IMR-90 (cell line): ENCODE measurements at regions not wholly inside any gene's neighbourhood (a gene's known extent, or its start where the extent isn't known, plus 50 kb on each side); places are given as distances from the start of the nearest gene placed in this dataset.

Experiments used
- ATAC-seq: fragments of 200-7000 bp; cut with Tn5 transposase; 2 replicates; pipeline ENCODE4 v1.9.1; 2020; ENCODE audit warnings: low read depth, mild to moderate bottlenecking, moderate library complexity
- BruUV-seq: library from RNA; stranded (reverse); fragments of 400-500 nt; replicated peaks from 2 replicates; lab custom pipeline; 2021; lab: Mats Ljungman, UMichigan
- CTCF ChIA-PET: fragments of 300-600 bp; formaldehyde crosslinking; extraction: SDS; loops from one replicate; lab custom pipeline; 2021; ENCODE audit warnings: antibody characterized with exemption; lab: Yijun Ruan, JAX
- POLR2A ChIA-PET: fragments of 300-600 bp; sonication (Branson Sonifier 250); formaldehyde crosslinking; loops from one replicate; lab custom pipeline; 2022; ENCODE audit warnings: antibody characterized with exemption; ENCODE audit not compliant: unreplicated experiment; lab: Charles Lee
- DNase-seq: peaks from one replicate; pipeline ENCODE4 v3.0.0; 2013
- H2AFZ ChIP-seq: replicated peaks from 2 replicates; pipeline ENCODE3; 2013; ENCODE audit warnings: low read length, mild to moderate bottlenecking; ENCODE audit not compliant: poor library complexity
- H2AK5ac ChIP-seq: 2 replicates; pipeline ENCODE4 v1.6.1; 2013; ENCODE audit warnings: low read depth, low read length, inconsistent platforms
- H2AK9ac ChIP-seq: replicated peaks from 2 replicates; pipeline ENCODE3; 2013; ENCODE audit warnings: mild to moderate bottlenecking, low read depth, low read length, moderate library complexity; ENCODE audit not compliant: poor library complexity
- H2BK120ac ChIP-seq: 2 replicates; pipeline ENCODE4 v1.6.1; 2013; ENCODE audit warnings: low read depth, low read length, inconsistent platforms
- H2BK15ac ChIP-seq: 3 replicates; pipeline ENCODE4 v1.6.1; 2013; ENCODE audit warnings: low read depth, low read length, inconsistent platforms
- H2BK20ac ChIP-seq: 2 replicates; pipeline ENCODE4 v1.6.1; 2013; ENCODE audit warnings: low read depth, mild to moderate bottlenecking, inconsistent platforms, low read length, moderate library complexity
- H2BK5ac ChIP-seq: 2 replicates; pipeline ENCODE4 v1.6.1; 2013; ENCODE audit warnings: mild to moderate bottlenecking, low read depth, low read length, inconsistent platforms; ENCODE audit not compliant: poor library complexity, severe bottlenecking
- H3K14ac ChIP-seq: replicated peaks from 2 replicates; pipeline ENCODE4 v1.6.1; 2013; ENCODE audit warnings: low read depth, low read length, inconsistent platforms
- H3K18ac ChIP-seq: 2 replicates; pipeline ENCODE4 v1.6.1; 2013; ENCODE audit warnings: low read depth, low read length, control low read depth
- H3K23ac ChIP-seq: 2 replicates; pipeline ENCODE4 v1.6.1; 2013; ENCODE audit warnings: low read depth, low read length, inconsistent platforms
- H3K27ac ChIP-seq: 2 replicates; pipeline ENCODE4 v1.5.1; 2013; ENCODE audit warnings: mild to moderate bottlenecking, control low read depth, low read length; ENCODE audit not compliant: insufficient read depth
- H3K27me3 ChIP-seq: 2 replicates; pipeline ENCODE4 v1.6.1; 2013; ENCODE audit warnings: low read length; ENCODE audit not compliant: control insufficient read depth, insufficient read depth
- H3K36me3 ChIP-seq: 2 replicates; pipeline ENCODE4 v1.6.1; 2013; ENCODE audit warnings: low read length, mixed read lengths; ENCODE audit not compliant: control insufficient read depth, insufficient read depth
- H3K4ac ChIP-seq: 2 replicates; pipeline ENCODE4 v1.6.1; 2013; ENCODE audit warnings: low read depth, low read length, inconsistent platforms
- H3K4me1 ChIP-seq: 2 replicates; pipeline ENCODE4 v1.6.1; 2013; ENCODE audit warnings: low read length, mixed read lengths; ENCODE audit not compliant: control insufficient read depth, insufficient read depth
- H3K4me2 ChIP-seq: 2 replicates; pipeline ENCODE4 v1.6.1; 2013; ENCODE audit warnings: low read depth, mild to moderate bottlenecking, control low read depth, low read length, moderate library complexity
- H3K4me3 ChIP-seq: 2 replicates; pipeline ENCODE4 v1.5.1; 2013; ENCODE audit warnings: low read depth, mild to moderate bottlenecking, control low read depth, low read length, moderate library complexity; ENCODE audit not compliant: insufficient read depth
- H3K56ac ChIP-seq: 2 replicates; pipeline ENCODE4 v1.6.1; 2013; ENCODE audit warnings: low read length, inconsistent platforms; ENCODE audit not compliant: insufficient read depth; ENCODE audit errors: extremely low read depth
- H3K79me1 ChIP-seq, 2 experiments: 2 replicates each; pipeline ENCODE4 v1.6.1; 2013; ENCODE audit warnings: low read length in 2 of 2, inconsistent platforms in 1 of 2, low read depth in 1 of 2
- H3K9ac ChIP-seq: 2 replicates; pipeline ENCODE4 v1.6.1; 2013; ENCODE audit warnings: low read depth, low read length, control low read depth
- H3K9me1 ChIP-seq: 2 replicates; pipeline ENCODE4 v1.6.1; 2013; ENCODE audit warnings: low read length, inconsistent platforms; ENCODE audit not compliant: insufficient read depth
- H3K9me3 ChIP-seq: 2 replicates; pipeline ENCODE4 v1.6.1; 2013; ENCODE audit warnings: low read length; ENCODE audit not compliant: control insufficient read depth, insufficient read depth
- H4K20me1 ChIP-seq: 2 replicates; pipeline ENCODE4 v1.6.1; 2013; ENCODE audit warnings: low read length, inconsistent platforms; ENCODE audit not compliant: insufficient read depth
- H4K5ac ChIP-seq: 2 replicates; pipeline ENCODE4 v1.6.1; 2013; ENCODE audit warnings: mild to moderate bottlenecking, low read depth, low read length, control low read depth
- H4K8ac ChIP-seq, 2 experiments: 2 replicates each; pipeline ENCODE4 v1.6.1; 2013; ENCODE audit warnings: low read depth in 2 of 2, low read length in 2 of 2, control low read depth in 1 of 2, inconsistent platforms in 1 of 2
- H4K91ac ChIP-seq: 2 replicates; pipeline ENCODE4 v1.6.1; 2013; ENCODE audit warnings: low read depth, low read length, inconsistent platforms; ENCODE audit not compliant: insufficient read depth
- BHLHE40 ChIP-seq: fragments of 150-350 bp; IDR thresholded peaks from 2 replicates; pipeline ENCODE4 v1.6.1; 2016; ENCODE audit warnings: mild to moderate bottlenecking, low read depth, low read length
- CEBPB ChIP-seq: IDR thresholded peaks from 2 replicates; pipeline ENCODE4 v1.6.1; 2012; ENCODE audit warnings: low read depth, low read length, improper control_type of control experiment
- FOS ChIP-seq: fragments of 150-350 bp; IDR thresholded peaks from 2 replicates; pipeline ENCODE4 v1.6.1; 2016; ENCODE audit warnings: low read depth, low read length
- NFE2L2 ChIP-seq: fragments of 150-350 bp; IDR thresholded peaks from 2 replicates; pipeline ENCODE4 v1.6.1; 2016; ENCODE audit warnings: low read depth, mild to moderate bottlenecking, low read length
- RAD21 ChIP-seq: IDR thresholded peaks from 2 replicates; pipeline ENCODE4 v1.6.1; 2012; ENCODE audit warnings: low read length, improper control_type of control experiment
- USF2 ChIP-seq: fragments of 150-350 bp; IDR thresholded peaks from 2 replicates; pipeline ENCODE4 v1.6.1; 2017; ENCODE audit warnings: mild to moderate bottlenecking, antibody characterized with exemption, low read length, low read depth
- WGBS, 2 experiments: methylation state at CpG; one replicate each; pipeline versions ENCODE4 v1.1.5 to v1.1.7; 2013; ENCODE audit warnings: missing lambda C conversion rate in 2 of 2; ENCODE audit not compliant: insufficient read length in 1 of 2; ENCODE audit errors: extremely low coverage in 2 of 2; 5-methylcytosine and 5-hydroxymethylcytosine counted together
- dilution Hi-C: fragments of 300-500 bp; cut with HindIII; formaldehyde crosslinking; loops from one replicate; pipeline ENCODE4 v1.14.3; 2018; ENCODE audit warnings: low sequenced_read_pairs; ENCODE audit not compliant: unreplicated experiment
- in situ Hi-C: fragments of 300-500 bp; cut with MboI; formaldehyde crosslinking; loops from 3 replicates; pipeline ENCODE4 v1.14.3; 2019; ENCODE audit warnings: low sequenced_read_pairs, inconsistent platforms, mixed read lengths
- intact Hi-C: fragments of 100-400 bp; cut with micrococcal nuclease; formaldehyde crosslinking; loops from 2 replicates; pipeline ENCODE4 v1.10.0; 2022

GRCh38 chr5:99331061-99331460 is 402.3 kb upstream of the CHD1 start:
- H2BK20ac ChIP-seq, result no peak overlapping the region
- no peak overlapping the region for H2BK15ac ChIP-seq
- H4K91ac ChIP-seq, result no peak overlapping the region
- H3K9me3 ChIP-seq, result peaks cover 6% of the 10 kb centered on the region
- H3K18ac ChIP-seq, result no peak overlapping the region
- no peaks in the 10 kb centered on the region for H3K79me1 ChIP-seq
- no peak for ATAC-seq
- no peak overlapping the region for H2BK5ac ChIP-seq
- WGBS, 2 experiments, result no CpG with 5 or more reads among the region's 1 CpG
- no peak overlapping the region for H4K8ac ChIP-seq
- no peak overlapping the region for H3K4me2 ChIP-seq
- no peak overlapping the region for H2AK9ac ChIP-seq
- in situ Hi-C loops, result no loop called here
- no peak overlapping the region for H3K14ac ChIP-seq
- H3K27ac ChIP-seq, result no peak overlapping the region
- no peaks in the 10 kb centered on the region for H4K20me1 ChIP-seq
- no peak overlapping the region for H2AK5ac ChIP-seq
- no peak overlapping the region for H3K9ac ChIP-seq
- H3K27me3 ChIP-seq, result no peaks in the 10 kb centered on the region
- H3K23ac ChIP-seq, result no peak overlapping the region
- no peak overlapping the region for H3K4ac ChIP-seq
- intact Hi-C loops, result no loop called here
- no peak overlapping the region for H2BK120ac ChIP-seq
- ChIA-PET POLR2A (no interaction called here), CTCF (no interaction called here)
- no TSS peak for BruUV-seq
- no peak overlapping the region for H3K4me3 ChIP-seq
- no peak for TF ChIP-seq CEBPB
- no peak for TF ChIP-seq FOS
- TF ChIP-seq NFE2L2, result no peak
- TF ChIP-seq RAD21, result no peak
- TF ChIP-seq USF2, result no peak
- no peak for TF ChIP-seq BHLHE40
- dilution Hi-C loops, result no loop called here
- no peaks in the 10 kb centered on the region for H3K9me1 ChIP-seq
- H4K5ac ChIP-seq, result no peak overlapping the region
- no peaks in the 10 kb centered on the region for H3K36me3 ChIP-seq
- H3K4me1 ChIP-seq, result no peaks in the 10 kb centered on the region
- H2AFZ ChIP-seq, result no peak overlapping the region
- H3K56ac ChIP-seq, result no peak overlapping the region
- no peak for DNase-seq
